ENCODE measurements at regions not wholly inside any gene's neighbourhood (a gene's known extent, or its start where the extent isn't known, plus 50 kb on each side); places are given as distances from the start of the nearest gene placed in this dataset.

DNA sequence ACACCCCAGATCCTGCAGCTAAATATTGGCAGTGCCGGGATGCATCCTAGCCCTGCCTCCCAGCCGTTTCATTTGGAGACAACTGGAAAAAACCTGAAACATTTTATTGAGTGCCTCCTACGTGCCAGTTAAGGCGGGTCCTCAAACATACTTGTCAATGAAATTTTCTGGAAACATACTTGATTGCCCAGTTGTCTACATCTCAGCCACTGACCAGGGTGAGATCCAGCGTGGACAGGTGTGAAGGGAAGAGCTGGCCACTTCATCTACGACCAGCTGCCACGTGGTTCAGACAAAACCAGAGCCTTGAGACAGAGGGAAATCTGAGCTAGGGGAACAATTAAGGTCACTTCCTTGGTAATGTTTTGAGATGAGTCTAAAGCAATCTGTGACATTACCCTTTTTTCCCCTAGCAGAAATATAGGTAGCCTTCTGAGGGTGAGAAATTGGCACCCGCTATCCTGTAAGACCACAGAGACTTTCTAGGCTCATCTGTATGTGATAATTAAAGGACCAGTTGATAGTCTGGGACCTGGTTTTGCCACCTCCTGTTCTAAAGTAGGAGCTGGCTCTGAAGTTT is 116.3 kb upstream of the MTHFD1L start:
- TF ChIP-seq SUZ12 (IDR thresholded peaks at IDR 0.05) (no peak), TARDBP (IDR thresholded peaks at IDR 0.05) (no peak), BHLHE40 (IDR thresholded peaks at IDR 0.05; ENCODE audit: borderline replicate concordance) (no peak), FOXK2 (IDR thresholded peaks at IDR 0.05) (no peak), SP1 (IDR thresholded peaks at IDR 0.05) (no peak), ZNF384 (IDR thresholded peaks at IDR 0.05) (no peak), NFRKB (IDR thresholded peaks at IDR 0.05) (no peak), L3MBTL2 (conservative IDR thresholded peaks at IDR 0.05) (no peak), FOXM1 (IDR thresholded peaks at IDR 0.05; ENCODE audit: borderline replicate concordance) (no peak)
- TF ChIP-seq, protein P1, sequence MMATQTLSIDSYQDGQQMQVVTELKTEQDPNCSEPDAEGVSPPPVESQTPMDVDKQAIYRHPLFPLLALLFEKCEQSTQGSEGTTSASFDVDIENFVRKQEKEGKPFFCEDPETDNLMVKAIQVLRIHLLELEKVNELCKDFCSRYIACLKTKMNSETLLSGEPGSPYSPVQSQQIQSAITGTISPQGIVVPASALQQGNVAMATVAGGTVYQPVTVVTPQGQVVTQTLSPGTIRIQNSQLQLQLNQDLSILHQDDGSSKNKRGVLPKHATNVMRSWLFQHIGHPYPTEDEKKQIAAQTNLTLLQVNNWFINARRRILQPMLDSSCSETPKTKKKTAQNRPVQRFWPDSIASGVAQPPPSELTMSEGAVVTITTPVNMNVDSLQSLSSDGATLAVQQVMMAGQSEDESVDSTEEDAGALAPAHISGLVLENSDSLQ (IDR thresholded peaks at IDR 0.05), result no peak
